CD4-positive, alpha-beta T cell treated with Interleukin-17A for 4 hours (primary cell): ENCODE measurements at regions not wholly inside any gene's neighbourhood (a gene's known extent, or its start where the extent isn't known, plus 50 kb on each side); places are given as distances from the start of the nearest gene placed in this dataset.
"Not testable (repeated sequence)": the region's sequence is repeated elsewhere in the genome, so short reads cannot be mapped to it uniquely, and the experiment has no call there.

ENCODE experiments used
- DNase-seq: peaks from one replicate; pipeline ENCODE4 v3.0.0-alpha.2; 2020; ENCODE audit warnings: mixed read lengths

DNA sequence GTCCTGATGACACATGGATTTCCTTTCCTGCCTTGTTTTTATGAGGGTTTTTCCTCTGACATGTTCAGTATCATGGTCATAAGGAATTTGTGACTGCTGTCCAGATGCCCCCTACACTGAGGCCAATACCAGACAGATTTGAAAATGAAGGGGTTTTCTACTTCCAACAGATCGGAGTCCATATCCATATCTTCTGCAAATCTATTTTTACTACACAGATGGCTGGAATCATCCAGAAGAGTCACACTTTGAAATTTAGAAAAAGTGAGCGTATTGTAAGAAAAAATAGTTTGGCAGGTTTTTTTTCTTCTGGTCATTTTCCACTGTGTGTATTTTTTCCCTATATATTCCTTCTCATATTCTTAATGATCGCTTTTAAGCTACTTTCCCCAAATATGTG is 197.5 kb upstream of the LRRC3B start:
- DNase-seq: no peak

DNA sequence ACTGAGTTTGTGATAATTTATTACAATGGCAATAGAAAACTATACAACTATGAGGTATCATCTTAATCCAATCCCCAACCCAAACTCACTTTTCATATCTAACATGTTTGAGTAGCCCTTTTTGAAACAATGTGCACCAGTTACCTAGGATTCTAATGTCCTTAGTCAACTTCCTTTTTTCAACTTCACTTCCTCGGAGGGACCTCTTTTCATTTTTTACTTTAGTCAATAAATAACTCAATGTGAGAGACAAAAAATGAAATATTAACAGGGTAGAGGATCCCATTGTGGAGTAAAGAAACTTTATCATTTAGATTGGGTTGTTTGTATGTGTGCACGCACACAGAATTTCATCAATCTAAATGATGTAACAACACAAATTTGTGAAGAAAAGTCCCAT is 193.6 kb upstream of the LRRC3B start:
- DNase-seq: no peak

DNA sequence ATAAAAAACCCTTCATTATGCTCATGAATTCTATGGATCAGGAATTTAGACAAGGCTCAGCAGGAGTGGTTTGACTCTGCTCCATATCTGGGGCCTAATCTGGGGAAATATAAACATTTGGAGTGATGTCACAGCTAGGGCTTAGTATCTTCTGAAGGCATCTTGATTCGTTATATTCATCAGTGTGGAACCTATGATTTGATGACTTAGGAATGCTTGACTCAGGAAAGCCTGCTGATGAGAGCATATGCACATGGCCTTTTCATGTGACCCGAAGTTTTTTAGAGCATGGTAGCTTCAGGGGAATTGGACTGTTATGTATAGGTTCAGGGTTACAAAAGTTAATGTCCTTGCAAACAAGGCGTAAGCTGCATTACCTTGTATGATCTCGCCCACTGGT is 184.9 kb upstream of the LRRC3B start:
- no peak for DNase-seq

DNA sequence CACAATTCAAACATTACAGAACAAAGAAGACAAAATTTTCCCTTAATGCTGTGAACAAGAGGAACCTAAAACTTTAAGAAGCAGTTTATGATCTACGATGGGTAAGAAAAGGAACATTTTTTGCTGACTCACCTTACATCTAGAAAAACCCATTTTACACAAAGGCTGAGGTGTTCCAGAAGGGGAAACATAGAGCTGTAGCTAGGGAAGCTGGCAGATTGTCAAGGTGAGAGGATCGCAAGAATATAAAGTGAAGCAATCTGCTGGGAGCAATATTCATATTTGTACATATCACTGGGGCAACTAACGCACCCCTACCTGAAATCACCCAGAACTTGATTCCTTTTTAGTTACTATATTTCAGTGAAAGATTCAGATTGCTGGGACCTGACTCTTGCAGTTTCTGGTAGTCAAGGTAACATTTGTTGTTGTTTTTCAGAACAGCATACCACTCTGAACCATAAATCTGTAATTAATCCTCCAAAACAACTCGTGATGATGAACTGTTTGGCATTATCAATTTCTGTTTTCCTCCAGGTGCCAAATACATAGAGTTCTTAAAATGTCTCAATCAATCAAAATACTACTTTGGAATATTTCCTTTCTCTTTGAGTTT is 184.1 kb upstream of the LRRC3B start:
- DNase-seq: no peak

DNA sequence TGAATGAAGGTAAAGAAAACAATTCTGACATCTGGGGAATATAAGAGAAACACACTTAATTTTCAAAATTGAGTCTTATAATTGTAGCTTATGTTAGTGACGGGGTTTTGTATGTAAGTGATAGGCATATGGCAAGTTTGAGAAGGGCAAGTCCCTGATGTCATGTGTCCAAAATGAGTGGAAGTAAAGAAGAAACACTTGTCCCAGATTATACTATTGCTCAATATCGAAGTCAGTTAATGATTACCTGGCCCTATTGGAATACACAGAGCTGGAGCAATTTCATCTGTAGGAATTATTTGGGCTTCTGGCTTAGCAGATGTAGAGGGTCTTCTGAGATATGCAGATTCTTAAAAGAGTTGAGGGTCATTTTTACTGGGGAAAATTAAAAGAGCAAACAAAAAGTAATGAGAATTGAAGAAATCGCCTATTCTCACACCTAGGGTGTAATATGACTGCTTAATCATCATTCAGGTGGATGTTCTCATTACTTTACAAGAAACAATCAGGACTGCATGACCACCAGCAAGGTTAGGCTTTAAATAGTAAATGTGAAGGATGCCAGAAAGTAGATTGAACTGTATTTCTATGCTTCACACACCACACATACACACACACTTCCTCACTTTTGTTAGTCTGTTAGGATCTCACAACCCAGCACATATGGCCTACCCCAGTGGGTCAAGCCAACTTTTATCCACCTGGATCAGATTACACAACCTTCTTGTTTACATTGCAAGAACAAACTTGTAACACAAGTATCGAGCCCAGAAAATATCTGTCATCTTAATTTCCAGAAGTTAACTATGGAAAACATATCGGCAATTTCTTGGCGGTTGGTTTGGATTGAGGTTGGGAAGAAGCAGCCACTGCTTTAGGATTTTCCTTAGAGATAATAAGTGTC is 183.3 kb upstream of the LRRC3B start:
- DNase-seq: no peak

DNA sequence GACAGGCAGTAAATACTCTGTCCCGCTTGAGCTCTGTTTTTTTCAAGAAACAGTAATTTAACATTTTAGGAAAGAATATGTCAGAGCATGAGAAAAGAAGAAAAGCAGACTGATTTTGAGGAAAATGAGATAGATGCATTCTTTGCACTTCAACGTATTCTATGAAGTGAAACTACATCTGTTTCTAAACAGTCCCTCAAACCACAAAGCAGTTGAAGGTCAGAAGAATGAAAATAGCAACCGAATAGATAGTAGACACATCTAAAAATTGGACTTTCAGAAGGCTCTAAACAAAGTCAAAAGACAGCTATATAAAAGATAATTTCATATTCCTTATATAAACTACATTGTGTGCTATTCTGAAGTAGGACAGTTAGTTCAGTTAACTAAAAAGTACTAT is 172.6 kb upstream of the LRRC3B start:
- DNase-seq: no peak

DNA sequence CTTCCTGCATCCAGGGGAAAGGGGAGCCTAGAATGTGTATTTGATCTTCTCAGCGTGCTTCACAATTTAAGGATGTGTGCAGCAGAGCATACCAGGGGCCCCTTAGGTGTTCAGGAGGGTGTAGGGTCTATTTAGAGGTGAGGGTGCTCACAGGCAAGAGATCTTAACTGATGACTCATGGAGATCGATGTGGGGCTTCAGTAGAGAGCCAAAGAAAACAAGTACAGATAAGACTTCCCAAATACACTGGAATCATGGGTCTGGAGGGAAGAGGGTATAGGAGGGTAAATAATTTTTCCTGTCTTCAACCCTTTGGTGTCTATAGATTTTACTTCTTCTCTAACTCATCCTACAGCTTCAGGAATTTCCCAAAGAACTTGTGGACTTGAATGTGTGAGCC is 170.2 kb upstream of the LRRC3B start:
- DNase-seq: no peak

DNA sequence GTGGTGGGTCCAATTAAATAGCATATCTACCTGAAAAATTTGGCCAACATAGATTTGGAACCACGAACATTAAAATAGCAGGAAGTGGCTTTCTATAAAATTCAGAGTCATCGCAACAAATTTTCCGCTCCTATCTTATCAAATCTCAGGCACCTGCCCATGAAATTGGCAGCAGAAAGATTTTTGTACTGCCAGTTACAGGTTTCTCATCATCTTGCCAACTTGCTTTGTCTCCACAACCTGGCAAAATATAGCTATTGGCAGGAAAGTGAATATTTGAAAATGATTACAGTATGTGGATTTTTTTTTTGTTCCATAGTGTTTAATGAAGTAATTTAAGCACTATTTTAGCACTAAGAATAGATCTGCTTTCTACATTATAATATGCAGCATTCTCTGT is 161.6 kb upstream of the LRRC3B start:
- DNase-seq: no peak

DNA sequence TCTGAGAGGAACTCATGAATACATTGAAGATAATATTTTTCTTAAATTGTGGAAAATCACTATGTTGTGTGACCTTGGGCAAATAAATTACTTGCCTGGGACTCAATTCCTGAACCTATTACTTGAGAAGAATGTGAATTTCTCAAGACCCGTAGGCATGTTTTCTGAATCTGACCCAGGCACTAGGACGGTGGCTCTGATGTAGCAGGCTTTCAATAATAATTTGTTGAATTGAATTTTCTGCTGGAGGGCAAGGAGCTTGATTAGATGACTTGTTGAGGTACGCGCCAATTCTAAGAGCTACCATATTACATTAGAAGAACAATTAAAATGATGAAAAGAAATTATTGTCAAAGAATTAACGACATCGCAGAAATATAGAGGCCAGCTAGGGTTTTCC is 150.2 kb upstream of the LRRC3B start:
- no peak for DNase-seq

DNA sequence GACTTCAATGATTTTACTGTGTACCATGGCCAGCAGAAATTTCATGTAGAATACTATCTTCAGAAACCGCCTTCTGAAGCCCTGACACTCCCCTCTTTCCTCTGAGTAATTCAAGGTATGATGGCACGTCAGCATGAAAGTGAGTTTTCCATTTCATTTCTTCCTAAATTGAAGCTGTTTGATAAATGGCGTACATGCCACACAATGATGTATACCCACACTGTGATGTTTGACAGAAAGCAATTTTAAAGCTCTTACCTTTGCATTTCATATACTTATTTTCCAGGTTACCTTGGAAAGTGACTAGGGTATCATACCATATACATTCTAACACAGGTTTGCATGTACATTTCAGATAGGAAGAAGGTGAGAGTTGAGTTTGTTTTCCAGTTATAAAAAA is 147.9 kb upstream of the LRRC3B start:
- DNase-seq: no peak

DNA sequence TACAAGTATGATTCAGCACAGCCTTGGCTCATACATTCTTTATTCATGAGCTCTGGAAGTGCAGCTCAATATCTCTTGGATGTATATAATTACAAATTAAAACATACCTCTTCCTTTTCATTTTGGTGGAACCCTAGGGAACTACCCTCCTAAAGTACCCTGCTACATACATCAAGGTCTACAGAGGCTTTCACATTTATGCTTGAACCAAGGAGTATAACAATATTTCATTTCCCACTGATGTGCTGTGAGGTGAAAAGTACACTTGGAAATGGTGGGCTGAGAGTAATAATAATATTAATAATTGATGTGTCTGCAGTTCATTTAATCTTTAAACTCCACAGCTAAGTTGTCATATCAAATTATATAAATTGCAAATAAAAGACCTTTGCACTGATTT is 142.2 kb upstream of the LRRC3B start:
- no peak for DNase-seq

DNA sequence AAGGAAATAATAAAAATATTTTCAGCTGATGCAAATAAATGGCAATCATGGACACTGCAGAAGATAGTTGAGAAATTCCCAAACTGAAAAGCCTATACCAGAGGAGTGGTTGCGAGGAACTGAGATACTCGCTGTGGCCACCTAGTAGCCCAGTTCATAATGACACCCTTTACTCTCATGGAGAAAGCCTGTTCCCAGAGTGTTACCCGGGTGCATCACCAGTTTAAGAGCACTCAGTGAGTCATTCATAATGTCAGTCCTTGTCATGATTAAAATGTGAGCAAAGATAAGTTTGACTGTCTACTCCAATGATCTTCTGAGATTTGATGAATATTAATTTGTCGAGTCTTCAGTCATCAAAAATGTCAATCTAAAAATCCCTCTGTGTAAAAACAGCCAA is 138.4 kb upstream of the LRRC3B start:
- no peak for DNase-seq

DNA sequence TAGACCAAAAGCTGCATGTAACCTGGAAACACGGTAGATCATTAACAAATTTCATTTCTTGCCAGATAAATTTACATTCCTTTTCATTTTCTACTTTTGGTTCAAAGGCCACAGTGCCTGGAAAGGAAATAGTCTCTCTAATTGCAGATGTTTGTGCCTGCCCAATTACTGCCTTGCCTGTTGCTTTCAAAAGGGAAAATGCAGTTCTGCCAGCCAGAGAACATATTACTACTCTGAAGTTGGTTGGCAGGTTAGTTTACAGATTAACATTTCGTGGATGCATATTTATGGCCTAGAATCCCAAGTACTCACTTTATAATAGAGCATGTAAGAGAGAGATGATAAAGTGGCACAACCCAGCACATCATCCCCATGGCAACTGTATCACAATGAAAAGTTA is 124.3 kb upstream of the LRRC3B start:
- no peak for DNase-seq

DNA sequence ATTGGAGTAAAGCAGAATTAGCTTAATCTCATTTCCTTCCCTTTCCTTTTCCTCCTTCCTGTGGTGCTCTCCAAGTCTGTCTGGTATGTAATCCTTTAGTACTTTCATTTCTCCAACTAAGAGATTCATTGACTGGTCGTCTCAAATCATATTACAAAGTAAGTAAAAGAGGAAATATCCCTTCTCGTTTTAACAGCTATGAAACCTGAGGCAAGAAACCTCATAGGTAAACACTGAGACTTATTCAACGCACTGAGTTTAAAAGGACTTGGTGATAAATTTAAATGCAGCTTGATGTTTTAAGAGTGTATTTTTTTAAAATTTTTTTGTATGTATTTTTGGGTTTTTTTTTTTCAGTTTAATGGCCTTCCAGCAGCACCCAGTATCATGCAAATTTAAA is 117.2 kb upstream of the LRRC3B start:
- no peak for DNase-seq

DNA sequence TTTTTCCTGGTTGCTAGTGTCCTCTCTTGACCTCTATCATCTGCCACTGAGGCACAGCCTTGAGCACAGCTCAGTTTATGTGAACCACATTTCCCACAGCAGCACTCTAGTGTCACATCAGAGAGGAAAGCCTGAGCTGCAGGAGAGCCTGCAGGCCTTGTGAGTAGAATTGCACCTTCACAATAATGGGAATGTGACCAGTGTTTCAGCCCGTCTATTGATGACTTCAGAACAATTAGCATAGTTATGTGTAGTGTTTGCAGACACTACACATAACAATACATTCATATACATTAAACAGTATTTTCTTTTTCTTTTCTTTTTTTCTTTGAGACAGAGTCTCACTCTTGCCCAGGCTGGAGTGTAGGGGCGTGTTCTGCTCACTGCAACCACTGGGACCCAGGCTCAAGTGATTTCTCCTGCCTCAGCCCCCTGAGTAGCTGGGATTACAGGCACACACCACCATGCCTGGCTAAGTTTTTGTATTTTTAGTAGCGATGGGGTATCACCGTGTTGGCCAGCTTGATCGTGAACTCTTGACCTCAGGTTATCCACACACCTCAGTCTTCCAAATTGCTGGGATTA is 108.0 kb upstream of the LRRC3B start:
- DNase-seq: not testable (repeated sequence)

DNA sequence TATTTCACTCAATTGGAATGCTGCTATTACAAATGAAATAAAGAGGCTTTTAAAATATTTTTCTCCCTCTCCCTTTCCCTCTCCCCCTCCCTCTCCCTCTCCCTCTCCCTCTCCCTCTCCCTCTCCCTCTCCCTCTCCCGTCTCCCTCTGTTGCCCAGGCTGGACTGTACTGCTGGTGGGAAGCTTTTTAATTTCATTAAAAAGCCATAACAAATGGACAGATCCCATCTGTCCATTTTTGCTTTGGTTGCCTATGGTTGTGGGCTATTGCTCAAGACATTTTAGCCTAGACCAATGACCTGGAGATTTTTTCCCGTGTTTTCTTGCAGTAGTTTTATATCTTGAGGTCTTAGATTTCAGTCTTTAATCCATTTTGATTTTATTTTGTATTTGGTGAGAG is 107.2 kb upstream of the LRRC3B start:
- DNase-seq: no peak

DNA sequence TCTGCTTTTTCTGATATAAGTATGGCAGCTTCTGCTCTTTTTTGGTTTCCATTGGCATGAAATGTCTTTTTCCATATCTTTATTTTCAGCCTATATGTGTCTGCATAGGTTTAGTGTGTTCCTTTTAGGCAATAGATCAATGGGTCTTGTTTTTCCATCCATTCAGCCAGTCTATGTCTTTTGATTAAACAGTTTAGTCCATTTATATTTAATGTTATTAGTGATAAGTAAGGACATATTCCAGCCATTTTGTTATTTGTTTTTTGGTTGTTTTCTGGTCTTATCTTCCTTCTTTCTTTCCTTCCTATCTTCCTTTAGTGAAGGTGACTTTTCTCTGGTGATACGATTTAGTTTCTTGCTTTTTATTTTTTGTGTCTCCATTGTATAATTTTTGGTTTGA is 101.3 kb upstream of the LRRC3B start:
- DNase-seq: no peak

DNA sequence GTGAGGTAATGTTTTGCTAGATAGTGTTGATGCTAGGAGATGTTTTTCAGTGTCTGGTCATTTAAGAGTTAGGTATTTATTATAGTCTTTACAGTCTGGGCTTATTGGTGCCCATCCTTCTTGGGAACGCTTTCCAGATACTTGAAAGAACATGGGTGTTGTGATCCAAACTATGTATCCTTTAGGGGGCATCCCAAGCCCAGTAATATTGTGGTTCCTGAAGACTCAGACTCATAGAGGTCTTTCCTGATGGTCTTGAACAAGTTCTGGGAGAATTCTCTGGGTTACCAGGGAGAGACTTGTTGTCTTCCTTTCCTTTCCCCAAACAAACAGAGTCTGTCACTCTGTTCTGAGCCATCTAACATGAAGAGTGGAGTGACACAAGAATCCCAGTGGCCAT is 99.7 kb upstream of the LRRC3B start:
- no peak for DNase-seq

DNA sequence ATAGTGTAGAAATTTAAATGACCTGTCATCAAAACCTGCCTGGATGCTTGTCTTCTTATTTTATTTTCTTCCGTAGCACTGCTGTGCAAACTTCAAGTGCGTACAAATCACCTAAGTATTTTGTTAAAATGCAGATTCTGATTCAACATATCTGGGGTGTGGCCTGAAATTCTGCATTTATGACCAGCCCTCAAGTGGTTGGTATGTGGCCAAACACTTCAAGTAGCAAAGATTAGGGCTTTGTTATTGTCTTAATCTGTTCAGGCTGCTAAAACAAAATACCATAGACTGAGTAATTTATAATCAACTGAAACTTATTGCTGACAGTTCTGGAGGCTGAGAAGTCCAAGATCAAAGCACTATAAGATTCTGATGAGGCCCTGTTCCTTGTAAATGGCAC is 97.6 kb upstream of the LRRC3B start:
- DNase-seq: no peak

DNA sequence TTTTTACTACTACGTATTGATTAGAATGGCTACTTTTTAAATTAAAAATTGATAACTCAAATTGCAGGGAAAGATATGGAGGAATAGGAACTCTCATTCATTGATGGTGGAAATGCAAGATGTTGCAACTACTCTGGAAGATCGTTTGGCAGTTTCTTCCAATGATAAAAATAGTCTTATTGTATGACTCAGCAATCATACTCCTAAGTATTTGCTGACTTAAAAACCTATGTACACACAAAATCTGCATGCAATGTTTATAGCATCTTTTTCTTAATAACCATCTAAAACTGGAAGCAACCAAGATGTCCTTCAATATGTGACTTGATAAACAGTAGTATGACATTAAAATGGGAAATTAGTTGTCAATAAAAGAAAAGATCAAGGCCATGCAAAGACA is 87.4 kb upstream of the LRRC3B start:
- DNase-seq: no peak

DNA sequence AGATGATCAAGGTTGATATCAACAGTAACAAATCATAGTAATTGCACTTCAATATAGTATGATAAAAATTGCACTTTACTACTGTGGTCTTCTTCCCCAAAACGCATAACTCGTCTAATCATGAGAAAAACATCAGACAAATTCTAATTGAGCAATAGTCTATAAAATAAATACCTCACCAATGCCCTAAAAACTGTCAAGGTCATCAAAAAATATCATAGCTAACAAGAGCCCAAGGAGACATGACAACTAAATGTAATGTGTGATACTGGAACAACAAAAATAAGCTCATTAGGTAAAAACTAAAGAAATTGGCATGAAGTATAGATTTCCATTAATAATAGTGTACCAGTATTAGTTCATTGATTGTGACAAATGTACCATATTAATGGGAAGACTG is 85.6 kb upstream of the LRRC3B start:
- no peak for DNase-seq

DNA sequence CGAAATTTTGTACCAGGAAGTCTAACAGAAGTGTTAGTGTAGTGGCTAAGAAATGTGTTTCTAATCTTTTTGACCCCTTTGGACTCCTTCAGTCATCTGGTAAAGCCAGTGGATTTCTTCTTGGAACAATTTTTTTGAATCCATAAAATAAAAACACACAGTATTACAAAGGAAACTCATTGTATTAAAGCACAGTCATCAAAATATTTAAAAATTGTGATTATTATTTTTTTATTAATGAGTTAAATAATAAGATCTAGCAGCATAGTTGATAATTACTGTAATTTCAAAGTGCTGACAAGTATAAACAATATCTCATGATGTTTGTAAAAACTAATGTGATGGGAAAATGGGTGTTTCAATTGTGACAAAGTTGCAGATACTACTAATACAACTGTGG is 72.2 kb upstream of the LRRC3B start:
- no peak for DNase-seq

DNA sequence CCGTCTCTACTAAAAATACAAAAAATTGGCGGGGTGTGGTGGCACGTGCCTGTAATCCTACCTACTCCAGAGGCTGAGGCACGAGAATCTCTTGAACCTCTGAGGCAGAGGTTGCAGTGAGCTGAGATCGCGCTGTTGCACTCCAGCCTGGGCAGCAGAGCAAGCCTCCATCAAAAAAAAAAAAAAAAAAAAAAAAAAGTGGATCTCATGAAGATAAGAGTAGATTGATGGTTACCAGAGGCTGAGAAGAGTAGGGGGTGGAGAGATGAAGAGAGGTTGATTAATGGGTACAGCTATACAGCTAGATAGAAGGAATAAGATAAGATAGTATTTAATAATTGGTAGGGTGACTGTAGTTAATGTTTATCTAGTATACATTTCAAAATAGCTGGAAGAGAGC is 65.9 kb upstream of the LRRC3B start:
- DNase-seq: no peak

DNA sequence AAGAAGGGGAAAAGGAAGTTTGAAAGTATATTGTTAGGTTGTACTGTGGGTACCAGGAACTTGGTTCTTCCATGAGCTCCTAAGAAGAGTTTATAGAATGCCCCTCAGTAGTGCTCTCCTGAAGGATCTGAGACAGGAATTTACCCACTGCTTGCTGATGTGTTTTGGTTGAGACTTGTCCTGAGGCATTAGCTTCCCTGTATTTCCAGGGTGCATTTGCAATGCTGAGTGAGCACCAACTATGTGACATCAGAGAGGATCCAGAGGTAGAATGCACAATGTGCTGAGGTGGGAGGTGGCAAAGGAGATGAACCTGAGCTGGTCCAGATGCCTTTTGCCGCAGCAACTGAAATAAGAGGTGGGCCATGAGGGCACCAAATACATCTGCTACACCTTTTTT is 64.3 kb upstream of the LRRC3B start:
- DNase-seq: no peak
